A549 (cell line): ENCODE measurements at regions not wholly inside any gene's neighbourhood (a gene's known extent, or its start where the extent isn't known, plus 50 kb on each side); places are given as distances from the start of the nearest gene placed in this dataset.

Experiments
- EP300 ChIP-seq, 2 experiments: fragments of >200 bp; sonication (Bioruptor Twin); formaldehyde crosslinking; IDR thresholded peaks; 2 replicates in 1 of 2; 3 replicates in 1 of 2; pipeline ENCODE4 v1.6.1; 2016 to 2017
- JUN ChIP-seq, 2 experiments: fragments of >200 bp; sonication (Bioruptor Twin); formaldehyde crosslinking; IDR thresholded peaks; 2 replicates in 1 of 2; 3 replicates in 1 of 2; pipeline ENCODE4 v1.6.1; 2016 to 2017
- MYC ChIP-seq: IDR thresholded peaks from 2 replicates; pipeline ENCODE4 v1.6.1; 2012; ENCODE audit warnings: mild to moderate bottlenecking, inconsistent platforms, low read length, improper control_type of control experiment, borderline replicate concordance
- PHF8 ChIP-seq: fragments of 200-600 bp; sonication (generic); IDR thresholded peaks from 2 replicates; pipeline ENCODE4 v1.6.1; 2016; ENCODE audit warnings: low read depth, mild to moderate bottlenecking, antibody characterized with exemption, moderate library complexity, borderline replicate concordance
- POLR2A ChIP-seq: IDR thresholded peaks from 2 replicates; pipeline ENCODE4 v1.6.1; 2012; ENCODE audit warnings: mild to moderate bottlenecking, low read length
- RARB ChIP-seq: fragments of 250-450 bp; sonication (Bioruptor Pico); IDR thresholded peaks from 2 replicates; pipeline ENCODE4 v1.8.0; 2021; ENCODE audit warnings: mild to moderate bottlenecking, moderate library complexity
- RCOR1 ChIP-seq: fragments of 150-350 bp; IDR thresholded peaks from 2 replicates; pipeline ENCODE4 v1.6.1; 2014; ENCODE audit warnings: antibody characterized with exemption, low read length, low read depth
- TF ChIP-seq, protein P1 (sequence below): fragments of >200 bp; sonication (Bioruptor Twin); formaldehyde crosslinking; IDR thresholded peaks from 3 replicates; pipeline ENCODE4 v1.5.1; 2016
- TF ChIP-seq, protein P2 (sequence below): fragments of 450-650 bp; IDR thresholded peaks from 2 replicates; pipeline ENCODE4 v1.6.1; 2014; ENCODE audit warnings: antibody characterized with exemption
- TF ChIP-seq, protein P3 (sequence below): IDR thresholded peaks from 2 replicates; pipeline ENCODE4 v1.6.1; 2012; ENCODE audit warnings: low read depth, borderline replicate concordance

DNA sequence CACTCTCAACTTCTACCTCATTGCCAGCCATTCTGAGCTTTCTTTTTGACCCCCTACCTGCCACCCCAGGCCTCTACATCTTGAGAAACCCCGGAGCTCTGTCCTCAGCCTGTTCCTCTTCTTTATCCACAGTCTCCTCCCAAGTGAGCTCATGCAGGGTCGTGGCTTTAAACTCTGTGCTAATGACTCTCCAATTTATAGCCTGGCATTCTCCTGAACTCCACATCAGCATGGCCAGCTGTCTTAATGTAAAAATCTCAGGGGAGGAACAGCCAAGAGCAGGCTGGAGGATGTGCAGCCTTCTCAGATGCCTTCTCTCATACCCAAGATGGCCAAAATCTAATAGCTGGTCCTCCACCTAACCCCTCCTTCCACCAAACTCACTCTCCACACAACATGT lies 84.2 kb downstream of the CCDC185 start:
- no peak for TF ChIP-seq EP300 (IDR thresholded peaks at IDR 0.05)
- TF ChIP-seq, protein P1, sequence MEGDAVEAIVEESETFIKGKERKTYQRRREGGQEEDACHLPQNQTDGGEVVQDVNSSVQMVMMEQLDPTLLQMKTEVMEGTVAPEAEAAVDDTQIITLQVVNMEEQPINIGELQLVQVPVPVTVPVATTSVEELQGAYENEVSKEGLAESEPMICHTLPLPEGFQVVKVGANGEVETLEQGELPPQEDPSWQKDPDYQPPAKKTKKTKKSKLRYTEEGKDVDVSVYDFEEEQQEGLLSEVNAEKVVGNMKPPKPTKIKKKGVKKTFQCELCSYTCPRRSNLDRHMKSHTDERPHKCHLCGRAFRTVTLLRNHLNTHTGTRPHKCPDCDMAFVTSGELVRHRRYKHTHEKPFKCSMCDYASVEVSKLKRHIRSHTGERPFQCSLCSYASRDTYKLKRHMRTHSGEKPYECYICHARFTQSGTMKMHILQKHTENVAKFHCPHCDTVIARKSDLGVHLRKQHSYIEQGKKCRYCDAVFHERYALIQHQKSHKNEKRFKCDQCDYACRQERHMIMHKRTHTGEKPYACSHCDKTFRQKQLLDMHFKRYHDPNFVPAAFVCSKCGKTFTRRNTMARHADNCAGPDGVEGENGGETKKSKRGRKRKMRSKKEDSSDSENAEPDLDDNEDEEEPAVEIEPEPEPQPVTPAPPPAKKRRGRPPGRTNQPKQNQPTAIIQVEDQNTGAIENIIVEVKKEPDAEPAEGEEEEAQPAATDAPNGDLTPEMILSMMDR, result no peak
- TF ChIP-seq, protein P2, sequence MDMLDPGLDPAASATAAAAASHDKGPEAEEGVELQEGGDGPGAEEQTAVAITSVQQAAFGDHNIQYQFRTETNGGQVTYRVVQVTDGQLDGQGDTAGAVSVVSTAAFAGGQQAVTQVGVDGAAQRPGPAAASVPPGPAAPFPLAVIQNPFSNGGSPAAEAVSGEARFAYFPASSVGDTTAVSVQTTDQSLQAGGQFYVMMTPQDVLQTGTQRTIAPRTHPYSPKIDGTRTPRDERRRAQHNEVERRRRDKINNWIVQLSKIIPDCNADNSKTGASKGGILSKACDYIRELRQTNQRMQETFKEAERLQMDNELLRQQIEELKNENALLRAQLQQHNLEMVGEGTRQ, result no peak
- TF ChIP-seq MYC, result no peak
- no peak for TF ChIP-seq PHF8
- TF ChIP-seq POLR2A, result no peak
- TF ChIP-seq, protein P3, sequence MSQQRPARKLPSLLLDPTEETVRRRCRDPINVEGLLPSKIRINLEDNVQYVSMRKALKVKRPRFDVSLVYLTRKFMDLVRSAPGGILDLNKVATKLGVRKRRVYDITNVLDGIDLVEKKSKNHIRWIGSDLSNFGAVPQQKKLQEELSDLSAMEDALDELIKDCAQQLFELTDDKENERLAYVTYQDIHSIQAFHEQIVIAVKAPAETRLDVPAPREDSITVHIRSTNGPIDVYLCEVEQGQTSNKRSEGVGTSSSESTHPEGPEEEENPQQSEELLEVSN, result no peak
- TF ChIP-seq RCOR1, result no peak
- no peak for TF ChIP-seq JUN (IDR thresholded peaks at IDR 0.05)
- no peak for TF ChIP-seq RARB
